Ishikawa (cell line): ENCODE measurements at regions not wholly inside any gene's neighbourhood (a gene's known extent, or its start where the extent isn't known, plus 50 kb on each side); places are given as distances from the start of the nearest gene placed in this dataset.

Source experiments
- CEBPB ChIP-seq: IDR thresholded peaks from 2 replicates; pipeline ENCODE4 v1.6.1; 2012
- CREB1 ChIP-seq: IDR thresholded peaks from 2 replicates; pipeline ENCODE4 v1.6.1; 2012; ENCODE audit warnings: low read depth
- EGR1 ChIP-seq: IDR thresholded peaks from 2 replicates; pipeline ENCODE4 v1.6.1; 2012
- EP300 ChIP-seq: IDR thresholded peaks from 2 replicates; pipeline ENCODE4 v1.6.1; 2012; ENCODE audit warnings: borderline replicate concordance
- FOXM1 ChIP-seq: IDR thresholded peaks from 2 replicates; pipeline ENCODE4 v1.6.1; 2012; ENCODE audit warnings: low read depth, borderline replicate concordance
- MAX ChIP-seq: IDR thresholded peaks from 2 replicates; pipeline ENCODE4 v1.6.1; 2012
- NFIC ChIP-seq: IDR thresholded peaks from 2 replicates; pipeline ENCODE4 v1.6.1; 2012
- RAD21 ChIP-seq: IDR thresholded peaks from 2 replicates; pipeline ENCODE4 v1.6.1; 2012; ENCODE audit warnings: low read depth
- TAF1 ChIP-seq: IDR thresholded peaks from 2 replicates; pipeline ENCODE4 v1.6.1; 2012; ENCODE audit warnings: low read depth, mild to moderate bottlenecking
- TCF12 ChIP-seq: IDR thresholded peaks from 2 replicates; pipeline ENCODE4 v1.6.1; 2012; ENCODE audit warnings: low read depth
- TEAD4 ChIP-seq: IDR thresholded peaks from 2 replicates; pipeline ENCODE4 v1.6.1; 2012
- YY1 ChIP-seq: IDR thresholded peaks from 2 replicates; pipeline ENCODE4 v1.6.1; 2012; ENCODE audit warnings: low read depth
- ZBTB7A ChIP-seq: IDR thresholded peaks from 2 replicates; pipeline ENCODE4 v1.6.1; 2012; ENCODE audit warnings: low read depth
- TF ChIP-seq, protein P1 (sequence below): IDR thresholded peaks from 2 replicates; pipeline ENCODE4 v1.6.1; 2012
- TF ChIP-seq, protein P2 (sequence below): IDR thresholded peaks from 2 replicates; pipeline ENCODE4 v1.6.1; 2012; ENCODE audit warnings: low read depth, mild to moderate bottlenecking

- TF ChIP-seq ZBTB7A (no peak), CREB1 (no peak), RAD21 (no peak)
- TF ChIP-seq, protein P1, sequence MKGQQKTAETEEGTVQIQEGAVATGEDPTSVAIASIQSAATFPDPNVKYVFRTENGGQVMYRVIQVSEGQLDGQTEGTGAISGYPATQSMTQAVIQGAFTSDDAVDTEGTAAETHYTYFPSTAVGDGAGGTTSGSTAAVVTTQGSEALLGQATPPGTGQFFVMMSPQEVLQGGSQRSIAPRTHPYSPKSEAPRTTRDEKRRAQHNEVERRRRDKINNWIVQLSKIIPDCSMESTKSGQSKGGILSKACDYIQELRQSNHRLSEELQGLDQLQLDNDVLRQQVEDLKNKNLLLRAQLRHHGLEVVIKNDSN, result no peak
Measured at GRCh38 chr3:72597043-72597442, 251.2 kb downstream of the SHQ1 start.

DNA sequence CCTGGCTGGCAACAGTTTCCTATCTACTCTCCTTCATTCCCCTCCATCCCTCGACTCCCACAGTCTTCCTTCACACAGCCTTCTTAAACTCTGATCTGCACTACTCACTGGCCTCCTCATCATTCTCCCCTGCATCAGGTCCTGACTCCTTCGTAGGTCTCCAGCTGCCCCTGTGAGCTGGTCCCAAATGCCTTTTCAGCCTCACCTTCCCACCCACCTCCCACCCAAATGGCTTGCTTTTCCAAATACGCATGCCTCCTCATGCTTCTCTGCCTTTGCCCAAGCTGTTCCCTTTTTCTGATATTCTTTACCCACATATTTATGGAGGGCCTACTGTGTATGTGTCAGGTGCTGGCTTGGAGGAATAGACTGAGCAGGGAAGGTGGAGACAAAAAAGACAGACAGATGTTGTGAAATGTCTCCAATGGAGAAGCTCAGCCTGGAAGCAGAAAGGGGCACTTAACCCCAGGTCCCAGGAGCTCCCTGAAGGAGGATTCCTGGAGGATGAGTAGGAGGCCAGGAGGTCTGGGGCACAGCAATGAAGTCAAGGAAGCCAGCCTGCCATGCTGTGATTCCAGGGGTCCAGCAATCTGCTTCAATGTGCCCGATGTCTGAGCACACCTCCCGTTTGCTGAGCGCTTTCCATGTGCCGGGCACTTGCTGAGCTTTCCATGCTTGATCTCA is 252.2 kb downstream of the SHQ1 start:
- TF ChIP-seq TAF1, result no peak
- TF ChIP-seq CEBPB, result no peak
- no peak for TF ChIP-seq TCF12
- TF ChIP-seq MAX, result no peak
- TF ChIP-seq YY1, result no peak
- TF ChIP-seq NFIC, result no peak
- TF ChIP-seq RAD21, result no peak
- no peak for TF ChIP-seq EGR1
- no peak for TF ChIP-seq FOXM1
- TF ChIP-seq, protein P2, sequence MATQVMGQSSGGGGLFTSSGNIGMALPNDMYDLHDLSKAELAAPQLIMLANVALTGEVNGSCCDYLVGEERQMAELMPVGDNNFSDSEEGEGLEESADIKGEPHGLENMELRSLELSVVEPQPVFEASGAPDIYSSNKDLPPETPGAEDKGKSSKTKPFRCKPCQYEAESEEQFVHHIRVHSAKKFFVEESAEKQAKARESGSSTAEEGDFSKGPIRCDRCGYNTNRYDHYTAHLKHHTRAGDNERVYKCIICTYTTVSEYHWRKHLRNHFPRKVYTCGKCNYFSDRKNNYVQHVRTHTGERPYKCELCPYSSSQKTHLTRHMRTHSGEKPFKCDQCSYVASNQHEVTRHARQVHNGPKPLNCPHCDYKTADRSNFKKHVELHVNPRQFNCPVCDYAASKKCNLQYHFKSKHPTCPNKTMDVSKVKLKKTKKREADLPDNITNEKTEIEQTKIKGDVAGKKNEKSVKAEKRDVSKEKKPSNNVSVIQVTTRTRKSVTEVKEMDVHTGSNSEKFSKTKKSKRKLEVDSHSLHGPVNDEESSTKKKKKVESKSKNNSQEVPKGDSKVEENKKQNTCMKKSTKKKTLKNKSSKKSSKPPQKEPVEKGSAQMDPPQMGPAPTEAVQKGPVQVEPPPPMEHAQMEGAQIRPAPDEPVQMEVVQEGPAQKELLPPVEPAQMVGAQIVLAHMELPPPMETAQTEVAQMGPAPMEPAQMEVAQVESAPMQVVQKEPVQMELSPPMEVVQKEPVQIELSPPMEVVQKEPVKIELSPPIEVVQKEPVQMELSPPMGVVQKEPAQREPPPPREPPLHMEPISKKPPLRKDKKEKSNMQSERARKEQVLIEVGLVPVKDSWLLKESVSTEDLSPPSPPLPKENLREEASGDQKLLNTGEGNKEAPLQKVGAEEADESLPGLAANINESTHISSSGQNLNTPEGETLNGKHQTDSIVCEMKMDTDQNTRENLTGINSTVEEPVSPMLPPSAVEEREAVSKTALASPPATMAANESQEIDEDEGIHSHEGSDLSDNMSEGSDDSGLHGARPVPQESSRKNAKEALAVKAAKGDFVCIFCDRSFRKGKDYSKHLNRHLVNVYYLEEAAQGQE, result no peak

DNA sequence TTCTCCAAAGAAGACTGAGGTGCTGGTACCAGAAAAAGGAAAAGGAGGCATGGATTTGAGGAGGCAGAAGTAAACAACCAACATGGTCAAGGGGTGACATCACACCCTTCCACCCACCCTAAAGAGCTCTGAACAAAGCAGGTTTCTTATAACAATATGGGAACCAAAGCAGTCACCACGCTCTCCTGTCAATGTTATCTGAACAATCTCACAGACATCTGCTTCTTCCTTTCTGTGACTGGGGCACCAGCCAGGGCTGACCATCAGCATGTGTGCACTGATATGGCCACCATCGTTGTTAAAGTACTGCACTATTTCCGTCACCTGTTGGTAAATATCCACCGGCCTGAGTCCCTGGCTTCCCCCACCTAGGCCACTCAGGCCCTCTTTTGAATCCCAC is 252.9 kb downstream of the SHQ1 start:
- no peak for TF ChIP-seq RAD21
- TF ChIP-seq, protein P2, result no peak
- TF ChIP-seq EGR1, result no peak
- TF ChIP-seq CEBPB, result no peak
- TF ChIP-seq EP300, result no peak
- no peak for TF ChIP-seq ZBTB7A
- no peak for TF ChIP-seq TEAD4
- TF ChIP-seq MAX, result no peak
- TF ChIP-seq FOXM1, result no peak
- no peak for TF ChIP-seq YY1
- TF ChIP-seq TAF1, result no peak
- TF ChIP-seq, protein P1, result no peak
- no peak for TF ChIP-seq NFIC
- no peak for TF ChIP-seq TCF12
- TF ChIP-seq CREB1, result no peak

GRCh38 chr3:72594615-72595215 is 253.5 kb downstream of the SHQ1 start:
- TF ChIP-seq EGR1 (no peak), TEAD4 (no peak), ZBTB7A (no peak), TCF12 (no peak), RAD21 (no peak), FOXM1 (no peak), MAX (no peak), CREB1 (no peak), NFIC (no peak)
- TF ChIP-seq, protein P1, result no peak
- TF ChIP-seq, protein P2, result no peak
